BLaER1 treated with 17β-estradiol and CSF1 and Interleukin-3, amounts not matched to agents 10 nM and 100 nM (cell line): ENCODE measurements at regions not wholly inside any gene's neighbourhood (a gene's known extent, or its start where the extent isn't known, plus 50 kb on each side); places are given as distances from the start of the nearest gene placed in this dataset.

Source experiments
- H3K27ac ChIP-seq, 11 experiments: shearing (Covaris generic); formaldehyde crosslinking; 2 replicates each; pipeline ENCODE4 v1.8.1; 2022
- H3K27me3 ChIP-seq, 11 experiments: shearing (Covaris generic); formaldehyde crosslinking; 2 replicates each; pipeline ENCODE4 v1.8.1; 2022
- H3K36me3 ChIP-seq, 11 experiments: shearing (Covaris generic); formaldehyde crosslinking; 2 replicates each; pipeline ENCODE4 v1.8.1; 2022
- H3K4me1 ChIP-seq, 10 experiments: shearing (Covaris generic); formaldehyde crosslinking; 2 replicates each; pipeline ENCODE4 v1.8.1; 2022
- H3K4me2 ChIP-seq, 11 experiments: shearing (Covaris generic); formaldehyde crosslinking; 2 replicates each; pipeline ENCODE4 v1.8.1; 2022
- H3K4me3 ChIP-seq, 10 experiments: shearing (Covaris generic); formaldehyde crosslinking; 2 replicates each; pipeline ENCODE4 v1.8.1; 2022
- H3K9ac ChIP-seq, 11 experiments: shearing (Covaris generic); formaldehyde crosslinking; 2 replicates each; pipeline ENCODE4 v1.8.1; 2022
- H3K9me3 ChIP-seq, 11 experiments: shearing (Covaris generic); formaldehyde crosslinking; replicated peaks in 1 of 11; 2 replicates each; pipeline ENCODE4 v1.8.1; 2022
- H4K20me1 ChIP-seq, 11 experiments: shearing (Covaris generic); formaldehyde crosslinking; 2 replicates each; pipeline ENCODE4 v1.8.1; 2022
- Cebpa-rat ChIP-seq, 11 experiments: shearing (Covaris generic); IDR thresholded peaks; 2 replicates each; pipeline ENCODE4 v1.8.1; 2022

- no peak for TF ChIP-seq Cebpa-rat (IDR thresholded peaks at IDR 0.05)
- H3K4me1 ChIP-seq: peaks cover 0 to 95% (median 44%) of the 10 kb centered on the region in 10 experiments; a peak in 14 of 20 replicates
- peak overlapping the region in 8 of 11 experiments; percentile 15 to 84 (median 68); a peak in 15 of 22 replicates for H3K27ac ChIP-seq
- H3K4me3 ChIP-seq: no peak overlapping the region
- H3K36me3 ChIP-seq: no peaks in the 10 kb centered on the region
- H3K9me3 ChIP-seq: no peaks in the 10 kb centered on the region; a peak in 1 of 22 replicates
- no peaks in the 10 kb centered on the region for H4K20me1 ChIP-seq
- H3K27me3 ChIP-seq: no peaks in the 10 kb centered on the region
- H3K4me2 ChIP-seq: peak overlapping the region in 7 of 11 experiments; percentile 44 to 73 (median 66); a peak in 13 of 22 replicates
- peak overlapping the region in 3 of 11 experiments; percentile 20 to 64 (median 48); a peak in 5 of 22 replicates for H3K9ac ChIP-seq
Observed at GRCh38 chr12:89181271-89181920, 170.9 kb downstream of the DUSP6 start.

- peaks cover 0 to 92% (median 44%) of the 10 kb centered on the region in 10 experiments; a peak in 14 of 20 replicates for H3K4me1 ChIP-seq
- H3K27ac ChIP-seq: peak overlapping the region in 8 of 11 experiments; percentile 9 to 84 (median 68); a peak in 15 of 22 replicates
- H3K27me3 ChIP-seq: no peaks in the 10 kb centered on the region
- peak overlapping the region in 8 of 11 experiments; percentile 20 to 73 (median 60); a peak in 13 of 22 replicates for H3K4me2 ChIP-seq
- no peak overlapping the region for H3K4me3 ChIP-seq
- no peaks in the 10 kb centered on the region for H3K36me3 ChIP-seq
- no peaks in the 10 kb centered on the region; a peak in 1 of 22 replicates for H3K9me3 ChIP-seq
- no peak for TF ChIP-seq Cebpa-rat (IDR thresholded peaks at IDR 0.05)
- peak overlapping the region in 4 of 11 experiments; percentile 37 to 64 (median 46); a peak in 7 of 22 replicates for H3K9ac ChIP-seq
- H4K20me1 ChIP-seq: no peaks in the 10 kb centered on the region
Observed at GRCh38 chr12:89180496-89180895, 171.8 kb downstream of the DUSP6 start.

GRCh38 chr12:89179983-89180382 is 172.3 kb downstream of the DUSP6 start:
- H3K4me3 ChIP-seq: no peak overlapping the region
- peak in 7 of 11 experiments; percentile 19 to 97 (median 86); a peak in 10 of 22 replicates for TF ChIP-seq Cebpa-rat (IDR thresholded peaks at IDR 0.05)
- no peaks in the 10 kb centered on the region; a peak in 1 of 22 replicates for H3K9me3 ChIP-seq
- no peaks in the 10 kb centered on the region for H3K36me3 ChIP-seq
- peak overlapping the region in 7 of 11 experiments; percentile 58 to 84 (median 72); a peak in 14 of 22 replicates for H3K27ac ChIP-seq
- peak overlapping the region in 8 of 11 experiments; percentile 20 to 73 (median 60); a peak in 14 of 22 replicates for H3K4me2 ChIP-seq
- peak overlapping the region in 4 of 11 experiments; percentile 37 to 64 (median 46); a peak in 7 of 22 replicates for H3K9ac ChIP-seq
- no peaks in the 10 kb centered on the region for H4K20me1 ChIP-seq
- no peaks in the 10 kb centered on the region for H3K27me3 ChIP-seq
- H3K4me1 ChIP-seq: peaks cover 0 to 90% (median 44%) of the 10 kb centered on the region in 10 experiments; a peak in 14 of 20 replicates

- Histone ChIP-seq H4K20me1 (no peaks in the 10 kb centered on the region), H3K27me3 (no peaks in the 10 kb centered on the region), H3K36me3 (no peaks in the 10 kb centered on the region), H3K4me3 (no peak overlapping the region; a peak in 1 of 20 replicates), H3K4me2 (peak overlapping the region in 6 of 11 experiments; percentile 41 to 69 (median 64); a peak in 11 of 22 replicates), H3K9ac (peak overlapping the region in 2 of 11 experiments; percentile 42 to 48; a peak in 4 of 22 replicates), H3K27ac (peak overlapping the region in 7 of 11 experiments; percentile 58 to 84 (median 72); a peak in 14 of 22 replicates), H3K4me1 (peaks cover 0 to 92% (median 44%) of the 10 kb centered on the region in 10 experiments; a peak in 14 of 20 replicates), H3K9me3 (no peaks in the 10 kb centered on the region)
- TF ChIP-seq Cebpa-rat (IDR thresholded peaks at IDR 0.05): no peak
Observed at GRCh38 chr12:89179245-89179644, 173.1 kb downstream of the DUSP6 start.

- H3K9me3 ChIP-seq: no peaks in the 10 kb centered on the region
- no peak overlapping the region for H3K4me3 ChIP-seq
- peak overlapping the region in 6 of 11 experiments; percentile 0 to 84 (median 74); a peak in 6 of 22 replicates for H3K27ac ChIP-seq
- no peaks in the 10 kb centered on the region for H3K27me3 ChIP-seq
- H3K4me2 ChIP-seq: peak overlapping the region in 3 of 11 experiments; percentile 19 to 64 (median 45); a peak in 6 of 22 replicates
- no peaks in the 10 kb centered on the region for H4K20me1 ChIP-seq
- peaks cover 0 to 92% (median 43%) of the 10 kb centered on the region in 10 experiments; a peak in 14 of 20 replicates for H3K4me1 ChIP-seq
- H3K36me3 ChIP-seq: no peaks in the 10 kb centered on the region
- H3K9ac ChIP-seq: no peak overlapping the region
- TF ChIP-seq Cebpa-rat (IDR thresholded peaks at IDR 0.05): no peak
Observed at GRCh38 chr12:89177802-89178395, 174.4 kb downstream of the DUSP6 start.

- Histone ChIP-seq H3K9ac (peak overlapping the region in 1 of 11 experiments; percentile 34; a peak in 1 of 22 replicates), H3K27ac (peak overlapping the region in 6 of 11 experiments; percentile 1 to 84 (median 43); a peak in 8 of 22 replicates), H4K20me1 (no peaks in the 10 kb centered on the region), H3K36me3 (0 out of 22 replicates have a peak, but pooled peaks cover 0 to 3% (median 0%) of the 10 kb centered on the region in 11 experiments), H3K9me3 (peaks cover 0 to 9% (median 0%) of the 10 kb centered on the region in 11 experiments; a peak in 6 of 22 replicates), H3K4me3 (no peak overlapping the region), H3K27me3 (no peaks in the 10 kb centered on the region), H3K4me2 (peak overlapping the region in 4 of 11 experiments; percentile 37 to 64 (median 53); a peak in 7 of 22 replicates), H3K4me1 (peaks cover 0 to 90% (median 34%) of the 10 kb centered on the region in 10 experiments; a peak in 14 of 20 replicates)
- no peak for TF ChIP-seq Cebpa-rat (IDR thresholded peaks at IDR 0.05)
Observed at GRCh38 chr12:89176676-89177075, 175.6 kb downstream of the DUSP6 start.

- Histone ChIP-seq H3K9ac (no peak overlapping the region), H3K9me3 (peaks cover 0 to 10% (median 0%) of the 10 kb centered on the region in 11 experiments; a peak in 6 of 22 replicates), H3K4me3 (no peak overlapping the region), H3K27ac (no peak overlapping the region; a peak in 1 of 22 replicates), H3K36me3 (0 out of 22 replicates have a peak, but pooled peaks cover 0 to 3% (median 0%) of the 10 kb centered on the region in 11 experiments), H3K27me3 (no peaks in the 10 kb centered on the region), H3K4me2 (peak overlapping the region in 4 of 11 experiments; percentile 31 to 65 (median 57); a peak in 7 of 22 replicates), H3K4me1 (peaks cover 0 to 76% (median 5%) of the 10 kb centered on the region in 10 experiments; a peak in 11 of 20 replicates), H4K20me1 (no peaks in the 10 kb centered on the region)
- no peak for TF ChIP-seq Cebpa-rat (IDR thresholded peaks at IDR 0.05)
Observed at GRCh38 chr12:89173678-89174077, 178.6 kb downstream of the DUSP6 start.

GRCh38 chr12:89173096-89173495 is 179.2 kb downstream of the DUSP6 start:
- H3K9ac ChIP-seq: no peak overlapping the region
- no peak overlapping the region for H3K27ac ChIP-seq
- no peak overlapping the region for H3K4me3 ChIP-seq
- H3K4me1 ChIP-seq: peaks cover 0 to 76% (median 6%) of the 10 kb centered on the region in 10 experiments; a peak in 11 of 20 replicates
- no peaks in the 10 kb centered on the region for H3K27me3 ChIP-seq
- H4K20me1 ChIP-seq: no peaks in the 10 kb centered on the region
- peaks cover 0 to 10% (median 0%) of the 10 kb centered on the region in 11 experiments; a peak in 6 of 22 replicates for H3K9me3 ChIP-seq
- H3K4me2 ChIP-seq: peak overlapping the region in 4 of 11 experiments; percentile 31 to 65 (median 57); a peak in 7 of 22 replicates
- 0 out of 22 replicates have a peak, but pooled peaks cover 0 to 3% (median 0%) of the 10 kb centered on the region in 11 experiments for H3K36me3 ChIP-seq
- no peak for TF ChIP-seq Cebpa-rat (IDR thresholded peaks at IDR 0.05)
